IgD-negative memory B cell (primary cell): ENCODE measurements at regions not wholly inside any gene's neighbourhood (a gene's known extent, or its start where the extent isn't known, plus 50 kb on each side); places are given as distances from the start of the nearest gene placed in this dataset.

Experiments
- H3K27ac Mint-ChIP-seq, 3 donors: one replicate each; pipeline ENCODE4 v1.8.0; 2020 to 2022; ENCODE audit warnings: mild to moderate bottlenecking in 3 of 3, mixed read lengths in 3 of 3, moderate library complexity in 1 of 3
- H3K27me3 Mint-ChIP-seq: one replicate; pipeline ENCODE4 v1.8.0; 2021; ENCODE audit warnings: mixed read lengths
- H3K36me3 Mint-ChIP-seq: one replicate; pipeline ENCODE4 v1.8.0; 2020; ENCODE audit warnings: mild to moderate bottlenecking, mixed read lengths
- H3K4me1 Mint-ChIP-seq, 3 donors: one replicate each; pipeline ENCODE4 v1.8.0; 2020 to 2022; ENCODE audit warnings: mixed read lengths in 3 of 3, mild to moderate bottlenecking in 1 of 3
- H3K4me3 Mint-ChIP-seq, 4 donors: one replicate each; pipeline ENCODE4 v1.8.0; 2020 to 2022; ENCODE audit warnings: mild to moderate bottlenecking in 4 of 4, mixed read lengths in 4 of 4, moderate library complexity in 3 of 4
- H3K9me3 Mint-ChIP-seq, 3 donors: one replicate each; pipeline ENCODE4 v1.8.0; 2020 to 2021; ENCODE audit warnings: mixed read lengths in 3 of 3, mild to moderate bottlenecking in 1 of 3

GRCh38 chr5:130712324-130712723, 452.7 kb downstream of the HINT1 start:
- no peaks in the 10 kb centered on the region for H3K27me3 Mint-ChIP-seq
- no peaks in the 10 kb centered on the region for H3K9me3 Mint-ChIP-seq
- no peaks in the 10 kb centered on the region for H3K36me3 Mint-ChIP-seq
- peaks cover 0 to 2% (median 0%) of the 10 kb centered on the region in 3 donors for H3K4me1 Mint-ChIP-seq
- H3K27ac Mint-ChIP-seq = no peak overlapping the region
- no peak overlapping the region for H3K4me3 Mint-ChIP-seq

- H3K9me3 Mint-ChIP-seq = no peaks in the 10 kb centered on the region
- H3K4me1 Mint-ChIP-seq = peaks cover 0 to 2% (median 0%) of the 10 kb centered on the region in 3 donors
- no peak overlapping the region for H3K4me3 Mint-ChIP-seq
- no peaks in the 10 kb centered on the region for H3K36me3 Mint-ChIP-seq
- no peak overlapping the region for H3K27ac Mint-ChIP-seq
- no peaks in the 10 kb centered on the region for H3K27me3 Mint-ChIP-seq
These were observed 454.5 kb downstream of the HINT1 start for GRCh38 chr5:130710596-130710995.

- Mint-ChIP-seq H3K27me3 (no peaks in the 10 kb centered on the region), H3K9me3 (peaks cover 0 to 6% (median 0%) of the 10 kb centered on the region in 3 donors), H3K36me3 (no peaks in the 10 kb centered on the region), H3K4me3 (no peak overlapping the region), H3K27ac (no peak overlapping the region), H3K4me1 (peaks cover 0 to 2% (median 0%) of the 10 kb centered on the region in 3 donors)
These were observed 456.3 kb downstream of the HINT1 start for GRCh38 chr5:130708754-130709153.

GRCh38 chr5:130706696-130707095, 458.4 kb downstream of the HINT1 start:
- H3K27ac Mint-ChIP-seq = no peak overlapping the region
- no peaks in the 10 kb centered on the region for H3K36me3 Mint-ChIP-seq
- peaks cover 0 to 7% (median 7%) of the 10 kb centered on the region in 3 donors for H3K9me3 Mint-ChIP-seq
- no peak overlapping the region for H3K4me3 Mint-ChIP-seq
- H3K27me3 Mint-ChIP-seq = no peaks in the 10 kb centered on the region
- peaks cover 0 to 2% (median 0%) of the 10 kb centered on the region in 3 donors for H3K4me1 Mint-ChIP-seq

- Mint-ChIP-seq H3K9me3 (peaks cover 1 to 7% (median 7%) of the 10 kb centered on the region in 3 donors), H3K36me3 (no peaks in the 10 kb centered on the region), H3K27ac (no peak overlapping the region), H3K27me3 (no peaks in the 10 kb centered on the region), H3K4me1 (no peaks in the 10 kb centered on the region), H3K4me3 (no peak overlapping the region)
These were observed 459.7 kb downstream of the HINT1 start for GRCh38 chr5:130705368-130705767.

GRCh38 chr5:130693509-130693908, 471.5 kb downstream of the HINT1 start:
- Mint-ChIP-seq H3K27me3 (peaks cover 2% of the 10 kb centered on the region), H3K4me3 (no peak overlapping the region), H3K27ac (no peak overlapping the region), H3K9me3 (peaks cover 0 to 5% (median 0%) of the 10 kb centered on the region in 3 donors), H3K4me1 (no peaks in the 10 kb centered on the region), H3K36me3 (no peaks in the 10 kb centered on the region)

- Mint-ChIP-seq H3K36me3 (no peaks in the 10 kb centered on the region), H3K27ac (no peak overlapping the region), H3K27me3 (peaks cover 3% of the 10 kb centered on the region), H3K4me1 (no peaks in the 10 kb centered on the region), H3K9me3 (peaks cover 0 to 4% (median 0%) of the 10 kb centered on the region in 3 donors), H3K4me3 (no peak overlapping the region)
These were observed 472.3 kb downstream of the HINT1 start for GRCh38 chr5:130692770-130693169.

GRCh38 chr5:130689831-130690230, 475.2 kb downstream of the HINT1 start:
- Mint-ChIP-seq H3K27ac (no peak overlapping the region), H3K9me3 (peaks cover 0 to 4% (median 0%) of the 10 kb centered on the region in 3 donors), H3K4me1 (no peaks in the 10 kb centered on the region), H3K27me3 (peaks cover 4% of the 10 kb centered on the region), H3K4me3 (no peak overlapping the region), H3K36me3 (no peaks in the 10 kb centered on the region)

- H3K9me3 Mint-ChIP-seq = peaks cover 0 to 4% (median 0%) of the 10 kb centered on the region in 3 donors
- H3K27ac Mint-ChIP-seq = no peak overlapping the region
- no peak overlapping the region for H3K4me3 Mint-ChIP-seq
- peaks cover 4% of the 10 kb centered on the region for H3K27me3 Mint-ChIP-seq
- H3K36me3 Mint-ChIP-seq = no peaks in the 10 kb centered on the region
- no peaks in the 10 kb centered on the region for H3K4me1 Mint-ChIP-seq
These were observed 477.8 kb downstream of the HINT1 start for GRCh38 chr5:130687085-130687733.

- no peaks in the 10 kb centered on the region for H3K27me3 Mint-ChIP-seq
- H3K27ac Mint-ChIP-seq = no peak overlapping the region
- no peak overlapping the region for H3K4me3 Mint-ChIP-seq
- H3K9me3 Mint-ChIP-seq = no peaks in the 10 kb centered on the region
- no peaks in the 10 kb centered on the region for H3K36me3 Mint-ChIP-seq
- H3K4me1 Mint-ChIP-seq = no peaks in the 10 kb centered on the region
These were observed 486.4 kb downstream of the HINT1 start for GRCh38 chr5:130678637-130679036.

GRCh38 chr5:130666462-130666861, 498.6 kb downstream of the HINT1 start:
- H3K36me3 Mint-ChIP-seq = no peaks in the 10 kb centered on the region
- H3K27me3 Mint-ChIP-seq = peaks cover 2% of the 10 kb centered on the region

GRCh38 chr5:130652176-130652575, 512.9 kb downstream of the HINT1 start:
- no peaks in the 10 kb centered on the region for H3K4me1 Mint-ChIP-seq
- H3K27ac Mint-ChIP-seq = no peak overlapping the region
- no peaks in the 10 kb centered on the region for H3K9me3 Mint-ChIP-seq
- no peak overlapping the region for H3K4me3 Mint-ChIP-seq
- H3K27me3 Mint-ChIP-seq = no peaks in the 10 kb centered on the region
- no peaks in the 10 kb centered on the region for H3K36me3 Mint-ChIP-seq

More at GRCh38 chr5:130666462-130666861, 498.6 kb downstream of the HINT1 start:
- H3K4me1 Mint-ChIP-seq = peaks cover 0 to 2% (median 0%) of the 10 kb centered on the region in 3 donors
- no peak overlapping the region for H3K4me3 Mint-ChIP-seq
- peaks cover 2 to 6% (median 5%) of the 10 kb centered on the region in 3 donors for H3K9me3 Mint-ChIP-seq
- no peak overlapping the region for H3K27ac Mint-ChIP-seq

- Mint-ChIP-seq H3K9me3 (no peaks in the 10 kb centered on the region), H3K36me3 (no peaks in the 10 kb centered on the region), H3K27ac (no peak overlapping the region), H3K27me3 (no peaks in the 10 kb centered on the region), H3K4me1 (no peaks in the 10 kb centered on the region), H3K4me3 (no peak overlapping the region)
These were observed 513.6 kb downstream of the HINT1 start for GRCh38 chr5:130651440-130651839.

- H3K9me3 Mint-ChIP-seq = peaks cover 3 to 8% (median 6%) of the 10 kb centered on the region in 3 donors
- peaks cover 0 to 1% (median 0%) of the 10 kb centered on the region in 3 donors for H3K4me1 Mint-ChIP-seq
- H3K36me3 Mint-ChIP-seq = no peaks in the 10 kb centered on the region
- no peak overlapping the region for H3K4me3 Mint-ChIP-seq
- H3K27me3 Mint-ChIP-seq = no peaks in the 10 kb centered on the region
- H3K27ac Mint-ChIP-seq = no peak overlapping the region
These were observed 521.7 kb downstream of the HINT1 start for GRCh38 chr5:130643321-130643720.

GRCh38 chr5:130642461-130642860, 522.6 kb downstream of the HINT1 start:
- Mint-ChIP-seq H3K9me3 (peaks cover 3 to 8% (median 6%) of the 10 kb centered on the region in 3 donors), H3K27ac (no peak overlapping the region), H3K4me3 (no peak overlapping the region), H3K4me1 (peaks cover 0 to 1% (median 0%) of the 10 kb centered on the region in 3 donors), H3K36me3 (no peaks in the 10 kb centered on the region), H3K27me3 (no peaks in the 10 kb centered on the region)

GRCh38 chr5:130627145-130627544, 537.9 kb downstream of the HINT1 start:
- Mint-ChIP-seq H3K27me3 (no peaks in the 10 kb centered on the region), H3K9me3 (peaks cover 4 to 14% (median 7%) of the 10 kb centered on the region in 3 donors), H3K36me3 (peaks cover 2% of the 10 kb centered on the region), H3K4me1 (no peaks in the 10 kb centered on the region), H3K27ac (no peak overlapping the region), H3K4me3 (no peak overlapping the region)
